ENCODE measurements at regions not wholly inside any gene's neighbourhood (a gene's known extent, or its start where the extent isn't known, plus 50 kb on each side); places are given as distances from the start of the nearest gene placed in this dataset.

GRCh38 chr3:90036939-90037469, 929.6 kb downstream of the EPHA3 start:
- no peak overlapping the region for H3K4me3 ChIP-seq (ENCODE audit: low read depth, low read length)
- no peak for TF ChIP-seq CTCF (IDR thresholded peaks at IDR 0.05; ENCODE audit: low read depth, low read length)
- no peaks in the 10 kb centered on the region for H3K27me3 ChIP-seq (ENCODE audit: control insufficient read depth, insufficient read depth, low read length)
- ChIA-PET POLR2A (no interaction called here), CTCF (no interaction called here)
- H3K9me3 ChIP-seq (ENCODE audit: control insufficient read depth, insufficient read depth, low read length), result no peaks in the 10 kb centered on the region
- DNase-seq (ENCODE audit: low read depth, low spot score), result no peak
- H3K27ac ChIP-seq (ENCODE audit: low read depth, low read length), result no peak overlapping the region

GRCh38 chr3:90039994-90040393, 932.6 kb downstream of the EPHA3 start:
- no peak for TF ChIP-seq CTCF (IDR thresholded peaks at IDR 0.05; ENCODE audit: low read depth, low read length)
- Histone ChIP-seq H3K9me3 (ENCODE audit: control insufficient read depth, insufficient read depth, low read length) (no peaks in the 10 kb centered on the region), H3K27me3 (ENCODE audit: control insufficient read depth, insufficient read depth, low read length) (no peaks in the 10 kb centered on the region), H3K27ac (ENCODE audit: low read depth, low read length) (no peak overlapping the region), H3K4me3 (ENCODE audit: low read depth, low read length) (no peak overlapping the region)
- no peak for DNase-seq (ENCODE audit: low read depth, low spot score)
- ChIA-PET POLR2A (no interaction called here), CTCF (no interaction called here)

- no peak for TF ChIP-seq CTCF (IDR thresholded peaks at IDR 0.05; ENCODE audit: low read depth, low read length)
- Histone ChIP-seq H3K27me3 (ENCODE audit: control insufficient read depth, insufficient read depth, low read length) (no peaks in the 10 kb centered on the region), H3K4me3 (ENCODE audit: low read depth, low read length) (no peak overlapping the region), H3K9me3 (ENCODE audit: control insufficient read depth, insufficient read depth, low read length) (no peaks in the 10 kb centered on the region), H3K27ac (ENCODE audit: low read depth, low read length) (no peak overlapping the region)
- DNase-seq (ENCODE audit: low read depth, low spot score), result no peak
- ChIA-PET CTCF (no interaction called here), POLR2A (no interaction called here)
These were observed 933.1 kb downstream of the EPHA3 start for GRCh38 chr3:90040554-90040953.

- Histone ChIP-seq H3K27ac (ENCODE audit: low read depth, low read length) (no peak overlapping the region), H3K4me3 (ENCODE audit: low read depth, low read length) (no peak overlapping the region), H3K27me3 (ENCODE audit: control insufficient read depth, insufficient read depth, low read length) (no peaks in the 10 kb centered on the region), H3K9me3 (ENCODE audit: control insufficient read depth, insufficient read depth, low read length) (no peaks in the 10 kb centered on the region)
- CTCF ChIA-PET, result no interaction called here
- no peak for DNase-seq (ENCODE audit: low read depth, low spot score)
- POLR2A ChIA-PET, result no interaction called here
- no peak for TF ChIP-seq CTCF (IDR thresholded peaks at IDR 0.05; ENCODE audit: low read depth, low read length)
These were observed 934.6 kb downstream of the EPHA3 start for GRCh38 chr3:90041995-90042394.

- H3K27me3 ChIP-seq (ENCODE audit: control insufficient read depth, insufficient read depth, low read length), result no peaks in the 10 kb centered on the region
- H3K4me3 ChIP-seq (ENCODE audit: low read depth, low read length), result no peak overlapping the region
- CTCF ChIA-PET, result no interaction called here
- no peaks in the 10 kb centered on the region for H3K9me3 ChIP-seq (ENCODE audit: control insufficient read depth, insufficient read depth, low read length)
- POLR2A ChIA-PET, result no interaction called here
- H3K27ac ChIP-seq (ENCODE audit: low read depth, low read length), result no peak overlapping the region
- TF ChIP-seq CTCF (IDR thresholded peaks at IDR 0.05; ENCODE audit: low read depth, low read length), result no peak
- no peak for DNase-seq (ENCODE audit: low read depth, low spot score)
These were observed 935.9 kb downstream of the EPHA3 start for GRCh38 chr3:90043287-90043686.
